Left hindlimb (tissue), 1 donor: ENCODE measurements at regions not wholly inside any gene's neighbourhood (a gene's known extent, or its start where the extent isn't known, plus 50 kb on each side); places are given as distances from the start of the nearest gene placed in this dataset.
"Not testable (repeated sequence)": the region's sequence is repeated elsewhere in the genome, so short reads cannot be mapped to it uniquely, and the experiment has no call there.

Source experiments
- DNase-seq: peaks from one replicate; pipeline ENCODE4 v3.0.0-alpha.2; 2018

DNA sequence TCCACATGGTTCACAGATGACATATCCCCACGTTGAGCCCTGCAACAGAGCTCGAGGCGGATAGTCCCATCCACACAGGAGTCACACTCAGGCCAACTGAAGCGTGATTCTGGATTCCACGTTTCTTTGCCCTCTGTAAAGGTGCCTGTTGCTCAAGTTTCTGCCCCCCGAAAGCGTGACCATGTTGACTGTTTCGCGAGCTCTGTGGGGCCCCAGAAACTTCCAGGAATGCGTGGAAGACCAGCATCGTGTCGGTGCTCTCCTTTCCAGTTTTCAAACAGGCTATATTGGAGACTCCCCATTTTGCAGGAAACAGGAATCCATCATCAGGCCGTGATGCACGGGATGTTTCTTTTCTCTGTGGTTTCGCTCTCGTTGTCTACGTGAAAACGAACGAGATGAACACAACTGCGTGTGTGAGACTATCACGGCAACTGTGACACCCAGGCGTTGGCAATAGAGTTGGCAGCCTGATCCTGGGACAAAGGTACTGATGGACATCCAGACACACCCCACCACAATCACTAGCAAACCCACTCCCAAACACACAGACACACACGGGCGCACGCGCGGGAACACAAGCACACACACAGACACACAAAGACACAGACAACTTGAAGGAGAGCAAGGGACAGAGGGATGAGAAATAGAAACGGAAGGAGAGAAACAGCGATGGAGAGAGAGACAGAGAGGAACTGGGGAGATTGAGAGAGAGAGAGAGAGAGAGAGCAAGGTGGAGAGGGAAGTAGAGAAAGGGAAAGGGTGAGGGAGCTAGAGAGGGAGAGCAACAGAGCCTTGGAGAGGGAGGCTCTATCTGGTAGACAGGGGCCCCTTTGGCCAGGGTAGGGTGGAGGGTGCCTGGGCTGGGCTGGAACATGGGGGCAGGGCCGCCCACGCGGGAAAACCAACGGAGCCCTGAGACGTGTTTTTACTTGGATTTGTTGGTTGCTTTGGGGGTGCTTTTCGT is 1609.3 kb downstream of the SPATA31A7 start:
- peak; percentile 34 for DNase-seq

- DNase-seq, result peak; percentile 56
Measured at GRCh38 chr9:62799851-62800371, 1610.1 kb downstream of the SPATA31A7 start.

DNA sequence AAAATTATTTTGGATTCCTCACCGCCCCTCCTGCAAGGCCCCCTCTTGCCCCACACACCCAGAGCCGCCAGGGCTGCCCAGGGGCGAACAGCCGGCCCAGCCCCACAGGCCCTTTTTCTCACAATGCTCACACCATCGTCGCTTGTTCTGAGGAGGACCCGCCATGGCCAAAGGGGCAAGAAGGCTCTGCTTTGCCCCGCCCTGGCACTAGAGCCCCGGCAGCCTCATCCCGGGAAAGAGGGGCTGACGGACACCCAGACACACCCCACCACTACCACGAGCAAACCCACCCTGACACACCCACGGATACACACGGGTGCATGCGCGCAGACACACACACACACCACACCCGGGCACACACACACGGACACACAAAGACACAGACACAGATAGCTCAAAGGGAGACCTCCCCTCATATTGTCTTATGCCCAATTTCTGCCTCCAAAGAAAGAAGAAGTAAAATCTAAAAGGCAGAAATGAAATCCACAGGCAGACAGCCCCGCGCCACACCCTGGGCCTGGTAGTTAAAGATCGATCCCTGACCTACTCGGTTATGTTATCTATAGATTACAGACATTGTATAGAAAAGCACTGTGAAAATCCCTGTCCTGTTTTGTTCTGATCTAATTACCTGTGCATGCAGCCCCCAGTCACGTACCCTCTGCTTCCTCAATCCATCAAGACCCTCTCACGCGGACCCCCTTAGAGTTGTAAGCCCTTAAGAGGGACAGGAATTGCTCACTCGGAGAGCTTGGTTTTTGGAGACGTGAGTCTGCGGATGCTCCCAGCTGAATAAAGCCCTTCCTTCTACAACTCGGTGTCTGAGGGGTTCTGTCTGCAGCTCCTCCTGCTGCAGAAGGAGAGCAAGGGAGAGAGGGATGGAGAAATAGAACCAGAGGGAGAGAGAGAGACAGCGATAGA is 1610.9 kb downstream of the SPATA31A7 start:
- peak; percentile 45 for DNase-seq

DNA sequence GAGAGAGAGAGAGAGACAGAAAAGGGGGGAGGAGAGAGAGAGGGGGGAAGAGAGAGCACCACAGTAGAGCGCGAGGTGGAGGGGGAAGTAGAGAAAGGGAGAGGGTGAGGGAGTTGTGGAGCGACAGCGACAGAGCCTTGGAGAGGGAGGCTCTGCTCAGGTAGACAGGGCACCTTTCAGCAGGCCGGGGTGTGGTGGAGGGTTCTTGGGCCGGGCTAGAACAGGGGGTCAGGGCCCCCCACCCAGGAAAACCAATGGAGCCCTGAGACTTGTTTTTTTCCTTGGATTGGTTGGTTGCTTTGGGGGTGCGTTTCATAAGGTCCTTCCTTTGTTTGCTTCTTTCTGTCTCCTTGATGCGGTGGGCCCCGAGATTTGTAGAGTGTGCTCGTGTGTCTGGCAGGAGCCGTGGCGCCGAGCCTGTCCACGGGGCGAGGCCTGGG is 1611.6 kb downstream of the SPATA31A7 start:
- peak; percentile 41 for DNase-seq

DNA sequence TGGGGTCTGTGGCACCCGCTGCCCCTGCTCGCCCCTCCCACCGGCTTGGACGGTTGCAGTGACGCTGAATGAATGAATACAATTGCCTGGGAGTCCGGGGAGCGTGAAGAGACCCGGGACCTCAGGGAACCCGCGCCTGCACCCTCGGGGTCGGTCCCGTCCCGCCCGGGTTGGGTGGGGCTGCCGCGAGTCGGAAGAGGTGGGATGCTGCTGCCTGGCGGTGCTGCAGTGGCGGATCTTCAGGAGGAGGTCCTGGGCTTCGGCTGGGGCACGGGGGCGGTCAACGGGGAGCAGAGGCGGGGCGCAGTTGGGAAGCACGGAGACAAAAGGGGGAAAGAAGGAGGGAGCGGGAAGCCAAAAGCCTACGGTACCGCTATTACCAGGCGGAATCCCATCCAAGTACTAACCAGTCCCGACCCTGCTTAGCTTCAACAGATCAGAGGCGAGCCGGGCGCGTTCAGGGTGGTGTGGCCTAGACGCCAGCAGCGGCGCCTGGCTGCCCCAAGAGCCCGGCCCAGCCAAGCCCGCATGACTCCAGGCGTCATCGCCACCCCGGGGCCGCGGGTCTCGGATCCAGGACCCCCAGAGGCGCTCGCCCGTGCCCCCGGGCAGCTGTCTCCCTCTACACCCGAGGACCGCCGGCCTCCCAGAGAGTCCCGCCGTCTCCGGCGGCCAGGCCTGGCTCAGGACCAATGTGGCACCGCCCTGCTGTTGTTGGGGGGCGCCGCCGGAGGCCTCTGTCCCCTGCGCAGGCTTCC is 1612.3 kb downstream of the SPATA31A7 start:
- peak; percentile 91 for DNase-seq

DNA sequence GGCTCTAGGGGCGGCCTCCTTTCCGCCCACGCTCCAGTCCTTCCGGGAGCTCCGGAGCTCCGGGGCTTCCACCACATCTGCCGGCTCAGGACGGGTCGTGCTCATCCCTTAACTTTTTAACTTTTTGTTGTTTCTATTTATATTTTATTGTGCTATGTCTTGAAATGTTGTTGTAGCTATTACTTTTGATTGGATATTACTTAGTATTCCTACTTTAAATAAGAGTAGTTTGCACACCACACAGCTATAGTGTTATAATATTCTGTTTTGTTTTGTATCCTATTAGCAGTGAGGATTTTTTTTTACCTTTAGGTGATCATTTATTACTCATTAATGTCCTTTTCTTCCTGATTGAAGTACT is 1612.9 kb downstream of the SPATA31A7 start:
- DNase-seq, result not testable (repeated sequence)

DNA sequence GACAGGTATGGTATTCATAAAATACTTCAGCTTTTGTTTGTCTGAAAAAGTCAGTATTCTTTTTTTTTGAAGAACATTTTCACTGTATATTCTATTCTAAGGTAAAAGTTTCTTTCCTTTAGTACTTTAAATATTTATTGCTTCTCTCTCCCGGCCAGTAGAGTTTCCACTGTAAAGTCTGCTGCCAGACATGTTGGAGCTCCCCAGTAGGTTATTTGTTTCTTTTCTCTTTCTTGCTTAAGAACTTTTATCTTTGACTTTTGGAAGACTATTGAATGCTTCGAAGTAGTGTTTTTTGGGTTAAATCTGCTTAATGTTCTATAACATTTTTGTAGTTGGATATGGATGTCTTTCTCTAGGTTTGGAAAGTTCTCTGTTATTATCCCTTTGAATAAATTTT is 1613.3 kb downstream of the SPATA31A7 start:
- DNase-seq, result not testable (repeated sequence)

DNA sequence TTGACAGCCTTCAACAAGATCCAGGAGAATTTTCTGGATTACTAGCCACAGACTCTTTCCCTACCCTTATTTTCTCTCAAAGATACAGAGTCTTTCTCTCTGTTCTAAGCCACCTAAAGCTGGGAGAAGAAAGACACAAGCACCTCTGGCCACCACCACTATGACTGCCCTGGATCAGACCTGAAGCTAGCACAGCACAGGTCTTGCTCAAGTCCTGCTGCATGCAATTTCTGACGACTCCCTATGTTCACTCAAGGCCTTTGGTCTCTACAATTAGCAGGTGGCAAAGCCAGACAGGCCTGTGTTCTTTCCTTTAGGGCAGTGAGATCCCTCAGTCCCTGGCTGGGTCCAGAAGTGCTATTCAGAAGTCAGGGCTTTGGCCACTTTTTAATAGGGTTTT is 1614.5 kb downstream of the SPATA31A7 start:
- not testable (repeated sequence) for DNase-seq

- DNase-seq, result not testable (repeated sequence)
Measured at GRCh38 chr9:62807424-62807823, 1617.6 kb downstream of the SPATA31A7 start.

GRCh38 chr9:62808081-62808480 is 1618.2 kb downstream of the SPATA31A7 start:
- DNase-seq, result not testable (repeated sequence)

- DNase-seq, result not testable (repeated sequence)
Measured at GRCh38 chr9:62810318-62810717, 1620.5 kb downstream of the SPATA31A7 start.

GRCh38 chr9:62810811-62811315 is 1621.0 kb downstream of the SPATA31A7 start:
- not testable (repeated sequence) for DNase-seq

- DNase-seq, result peak; percentile 28
Measured at GRCh38 chr9:62815436-62815835, 1625.6 kb downstream of the SPATA31A7 start.

DNA sequence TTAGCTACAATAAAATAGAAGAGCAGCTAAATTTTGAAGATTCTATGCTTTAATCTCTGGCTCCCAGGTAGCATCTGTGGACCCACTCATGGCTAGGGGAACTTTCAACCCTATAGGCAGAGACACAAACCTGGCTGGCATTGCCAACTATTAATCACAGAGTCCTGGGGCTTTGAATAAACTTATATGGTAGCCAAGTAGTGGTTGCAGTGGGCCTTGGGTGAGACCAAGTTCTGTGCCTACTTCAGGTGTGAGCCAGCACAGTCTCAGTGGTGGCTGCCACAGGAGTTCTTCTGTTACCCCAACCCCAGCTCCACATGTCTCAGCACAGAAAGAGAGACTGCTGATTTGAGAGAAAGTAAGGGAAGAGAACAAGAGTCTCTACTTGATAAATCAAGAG is 1626.5 kb downstream of the SPATA31A7 start:
- DNase-seq, result not testable (repeated sequence)

DNA sequence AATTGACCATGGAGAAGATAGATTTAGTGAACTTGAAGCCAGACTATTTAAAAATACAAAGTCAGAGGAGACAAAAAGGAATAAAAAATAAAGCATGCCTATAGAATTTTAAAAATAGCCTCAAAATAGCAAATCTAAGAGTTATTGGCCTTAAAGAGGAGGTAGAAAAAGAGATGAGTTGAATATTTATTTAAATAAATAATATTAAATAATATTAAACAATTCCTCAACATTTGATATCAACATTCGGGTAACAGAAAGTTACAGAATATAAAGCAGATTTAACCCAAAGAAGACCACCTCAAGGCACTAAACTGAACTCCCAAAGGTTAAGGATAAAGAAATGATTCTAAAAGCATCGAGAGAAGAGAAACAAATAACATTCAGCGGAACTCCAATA is 1627.4 kb downstream of the SPATA31A7 start:
- not testable (repeated sequence) for DNase-seq

GRCh38 chr9:62822185-62822584 is 1632.3 kb downstream of the SPATA31A7 start:
- DNase-seq, result not testable (repeated sequence)

- DNase-seq, result not testable (repeated sequence)
Measured at GRCh38 chr9:62827957-62828907, 1638.4 kb downstream of the SPATA31A7 start.

DNA sequence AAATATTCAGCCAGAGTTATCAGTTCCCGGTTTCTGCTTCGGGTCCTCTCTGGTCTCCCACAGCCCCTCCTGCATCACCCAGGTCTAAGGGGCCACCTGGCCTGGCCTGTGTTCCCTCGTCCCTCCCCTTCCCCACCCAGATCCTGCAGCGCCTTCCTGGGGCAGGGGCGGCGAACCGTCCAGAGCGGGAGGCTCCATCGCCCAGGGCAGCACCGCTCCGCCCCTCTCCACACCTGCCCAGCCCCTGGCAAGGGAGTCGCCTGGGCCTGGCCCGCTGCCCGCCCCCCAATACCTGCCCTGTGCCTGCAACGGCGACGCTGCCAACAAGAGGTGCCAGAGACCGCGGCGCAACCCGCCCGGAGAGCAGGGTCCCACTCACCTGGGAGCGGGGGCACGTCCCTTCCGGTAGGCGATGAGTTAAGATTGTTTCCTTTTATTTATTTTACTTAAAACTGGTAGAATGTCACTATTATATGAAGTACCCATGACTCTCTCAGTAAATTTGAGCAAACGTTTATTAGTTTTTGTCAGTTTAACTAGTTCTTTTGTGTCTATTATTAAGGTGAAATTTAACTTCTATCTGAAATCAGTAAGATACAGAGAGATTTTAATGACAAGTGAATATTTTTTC is 1641.1 kb downstream of the SPATA31A7 start:
- not testable (repeated sequence) for DNase-seq

DNA sequence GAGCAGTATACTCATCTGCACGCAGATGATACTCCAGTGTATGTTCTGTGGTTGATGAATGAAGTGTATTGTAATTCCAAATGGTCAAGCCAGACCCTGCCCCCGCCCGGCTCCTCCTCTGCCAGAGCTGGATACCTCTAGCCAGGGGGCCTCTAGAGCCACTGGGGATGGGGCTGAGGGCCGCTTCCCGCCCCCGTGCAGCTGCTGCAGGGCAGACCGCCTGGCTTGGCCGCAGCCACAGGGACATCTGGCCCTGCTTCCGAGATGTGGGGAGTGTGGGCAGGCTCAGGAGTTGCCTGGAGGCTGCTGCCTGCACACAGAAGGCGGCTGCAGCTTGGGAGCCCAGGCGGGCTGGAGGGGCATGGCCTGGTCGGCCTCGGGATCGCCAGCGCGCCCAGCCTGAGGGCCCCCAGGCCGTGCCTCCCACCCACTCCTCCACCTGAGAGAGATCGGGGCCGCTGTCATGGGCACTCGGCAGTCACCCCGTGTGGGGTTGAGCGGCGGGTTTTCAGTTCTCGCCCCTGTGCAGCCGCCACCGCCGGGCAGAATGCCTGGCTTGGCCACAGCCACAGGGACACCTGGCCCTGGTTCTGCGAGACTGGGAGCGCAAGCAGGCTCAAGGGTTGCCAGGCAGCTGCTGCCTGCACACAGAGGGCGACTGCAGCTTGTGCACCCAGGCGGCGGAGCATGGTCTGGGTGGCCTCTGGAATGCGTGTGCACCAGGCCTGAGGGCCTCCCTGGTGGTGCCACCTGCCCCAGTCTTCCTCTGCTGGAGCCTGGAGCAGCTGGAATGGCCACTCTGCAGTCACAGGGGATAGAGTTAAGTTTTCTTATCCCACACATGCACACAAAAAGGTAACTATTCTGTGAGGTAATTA is 1643.7 kb downstream of the SPATA31A7 start:
- peak; percentile 25 for DNase-seq
